Suprapubic skin (tissue), 4 donors: ENCODE measurements at regions not wholly inside any gene's neighbourhood (a gene's known extent, or its start where the extent isn't known, plus 50 kb on each side); places are given as distances from the start of the nearest gene placed in this dataset.

ENCODE experiments used
- CTCF ChIP-seq, 2 donors: fragments of 200-600 bp in 1 of 2; fragments of 450-650 bp in 1 of 2; sonication (generic) in 1 of 2; IDR thresholded peaks; one replicate each; pipeline ENCODE4 v1.5.1; 2016 to 2019; ENCODE audit warnings: antibody characterized with exemption in 2 of 2, mild to moderate bottlenecking in 1 of 2, moderate library complexity in 1 of 2
- EP300 ChIP-seq: sonication (generic); formaldehyde crosslinking; IDR thresholded peaks from one replicate; pipeline ENCODE4 v1.6.1; 2017; ENCODE audit warnings: antibody characterized with exemption
- POLR2A ChIP-seq, 2 donors: fragments of 450-650 bp; IDR thresholded peaks; one replicate each; pipeline ENCODE4 v1.6.1; 2017; ENCODE audit warnings: antibody characterized with exemption in 2 of 2, mild to moderate bottlenecking in 2 of 2, moderate library complexity in 2 of 2
- POLR2AphosphoS5 ChIP-seq, 3 donors: sonication (generic); formaldehyde crosslinking; IDR thresholded peaks; one replicate each; pipeline ENCODE4 v1.6.1; 2017; ENCODE audit warnings: antibody characterized with exemption in 3 of 3

GRCh38 chr7:25832456-25832855, 319.5 kb upstream of the NFE2L3 start:
- TF ChIP-seq POLR2A (IDR thresholded peaks at IDR 0.05) (no peak), CTCF (IDR thresholded peaks at IDR 0.05) (no peak), EP300 (no peak), POLR2AphosphoS5 (IDR thresholded peaks at IDR 0.05) (no peak)
